Prostate gland (tissue), 2 donors: ENCODE measurements at regions not wholly inside any gene's neighbourhood (a gene's known extent, or its start where the extent isn't known, plus 50 kb on each side); places are given as distances from the start of the nearest gene placed in this dataset.

Source experiments
- CTCF ChIP-seq, 4 experiments: fragments of 200-600 bp in 2 of 4; fragments of 450-650 bp in 2 of 4; sonication (generic) in 2 of 4; IDR thresholded peaks; 1 replicate in 3 of 4; 2 replicates in 1 of 4; pipeline ENCODE4 v1.5.1; 2016 to 2019; ENCODE audit warnings: antibody characterized with exemption in 4 of 4, mild to moderate bottlenecking in 2 of 4, moderate library complexity in 2 of 4
- POLR2A ChIP-seq: fragments of 450-650 bp; IDR thresholded peaks from one replicate; pipeline ENCODE4 v1.6.1; 2016; ENCODE audit warnings: antibody characterized with exemption, mild to moderate bottlenecking
- POLR2AphosphoS5 ChIP-seq: sonication (generic); formaldehyde crosslinking; IDR thresholded peaks from one replicate; pipeline ENCODE4 v1.6.1; 2017; ENCODE audit warnings: antibody characterized with exemption

GRCh38 chr18:30687501-30687900 lies 355.0 kb downstream of the DSC3 start:
- TF ChIP-seq POLR2A (no peak), CTCF (IDR thresholded peaks at IDR 0.05) (no peak), POLR2AphosphoS5 (no peak)
